CD4-positive, alpha-beta T cell treated with Interleukin-17A for 4 hours (primary cell): ENCODE measurements at regions not wholly inside any gene's neighbourhood (a gene's known extent, or its start where the extent isn't known, plus 50 kb on each side); places are given as distances from the start of the nearest gene placed in this dataset.

ENCODE experiments used
- DNase-seq: peaks from one replicate; pipeline ENCODE4 v3.0.0-alpha.2; 2020; ENCODE audit warnings: mixed read lengths

- DNase-seq = no peak
These were observed 572.6 kb upstream of the KLF12 start for GRCh38 chr13:74706801-74707200.

GRCh38 chr13:74705438-74705837 lies 571.2 kb upstream of the KLF12 start:
- DNase-seq = no peak

- no peak for DNase-seq
These were observed 569.7 kb upstream of the KLF12 start for GRCh38 chr13:74703855-74704387.

GRCh38 chr13:74696148-74696922 lies 562.1 kb upstream of the KLF12 start:
- no peak for DNase-seq

DNA sequence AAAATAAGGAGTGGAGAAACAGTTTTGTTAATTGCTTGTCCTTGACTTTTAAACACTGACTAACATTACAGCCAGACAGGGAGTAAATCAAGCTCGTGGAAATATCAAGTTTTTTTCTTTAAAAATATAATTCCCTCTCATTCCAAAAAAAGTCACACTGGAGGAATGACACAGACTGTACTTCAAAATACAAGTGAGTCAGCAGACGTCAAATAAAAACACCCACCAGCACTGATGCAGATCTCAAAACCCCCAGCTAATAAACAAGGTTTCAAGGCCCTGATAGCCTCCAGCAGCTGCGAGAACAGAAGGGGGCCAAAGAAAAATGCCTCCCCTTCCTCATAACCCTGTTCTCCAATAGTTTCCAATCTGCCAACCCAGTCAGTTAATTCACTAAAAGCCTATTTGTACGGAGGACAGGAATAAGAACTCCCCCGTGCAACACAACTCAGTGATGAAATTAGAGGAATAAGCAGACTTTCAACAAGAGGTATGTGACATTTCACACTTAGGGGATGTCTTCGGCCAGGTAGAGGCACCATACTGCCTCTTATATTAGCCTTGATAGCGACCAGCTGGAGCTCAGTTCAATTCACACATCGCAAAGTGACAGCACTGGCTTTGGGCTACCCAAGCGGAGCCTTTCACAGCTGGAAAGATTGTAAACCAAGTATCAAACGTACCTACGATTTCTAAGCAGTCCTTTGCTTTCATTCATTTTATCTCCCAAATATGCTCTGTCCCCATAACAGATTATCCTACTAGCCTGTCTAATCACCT lies 561.0 kb upstream of the KLF12 start:
- DNase-seq = no peak

- DNase-seq = no peak
These were observed 553.4 kb upstream of the KLF12 start for GRCh38 chr13:74687442-74688182.

- DNase-seq = no peak
These were observed 549.2 kb upstream of the KLF12 start for GRCh38 chr13:74683411-74683810.

- no peak for DNase-seq
These were observed 548.5 kb upstream of the KLF12 start for GRCh38 chr13:74682746-74683145.

- no peak for DNase-seq
These were observed 547.7 kb upstream of the KLF12 start for GRCh38 chr13:74681891-74682290.

GRCh38 chr13:74678308-74678965 lies 544.2 kb upstream of the KLF12 start:
- no peak for DNase-seq

GRCh38 chr13:74675972-74676371 lies 541.8 kb upstream of the KLF12 start:
- no peak for DNase-seq

DNA sequence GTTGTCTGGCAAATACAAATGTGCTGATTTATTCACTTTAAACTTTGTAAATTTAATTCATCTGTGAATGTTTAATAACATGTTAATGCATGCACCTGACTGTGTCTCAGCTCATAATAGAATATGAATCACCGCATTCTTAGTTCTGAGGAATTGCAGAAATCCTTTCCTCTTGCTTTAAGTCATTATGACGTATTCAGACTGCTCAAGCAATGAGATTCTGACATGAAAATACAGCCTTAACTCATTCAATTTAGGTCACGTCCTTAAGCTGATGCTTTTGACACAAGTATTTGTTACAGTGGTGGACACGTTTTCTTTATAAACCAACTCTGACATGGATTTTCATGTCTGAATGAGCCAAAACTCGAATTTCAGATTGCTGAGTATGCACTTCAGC lies 541.0 kb upstream of the KLF12 start:
- DNase-seq = no peak

DNA sequence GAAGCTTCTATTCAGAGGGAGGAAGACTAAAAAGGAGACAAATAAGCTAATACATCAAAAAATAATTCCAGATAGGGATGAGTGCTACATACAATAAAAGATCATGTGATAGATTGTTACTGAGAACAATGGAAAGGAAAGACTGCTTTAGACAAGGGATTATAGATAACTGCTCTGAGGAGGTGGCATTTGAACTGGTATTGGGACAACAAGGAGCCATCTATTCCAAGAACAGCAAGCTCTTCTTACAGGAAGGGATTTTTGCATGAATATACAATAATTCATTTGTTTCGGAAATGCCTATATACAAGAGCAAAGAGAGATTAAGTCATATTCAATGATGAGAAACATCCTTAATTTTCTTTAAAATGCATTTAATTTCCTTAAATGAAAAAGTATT lies 540.5 kb upstream of the KLF12 start:
- DNase-seq = no peak

DNA sequence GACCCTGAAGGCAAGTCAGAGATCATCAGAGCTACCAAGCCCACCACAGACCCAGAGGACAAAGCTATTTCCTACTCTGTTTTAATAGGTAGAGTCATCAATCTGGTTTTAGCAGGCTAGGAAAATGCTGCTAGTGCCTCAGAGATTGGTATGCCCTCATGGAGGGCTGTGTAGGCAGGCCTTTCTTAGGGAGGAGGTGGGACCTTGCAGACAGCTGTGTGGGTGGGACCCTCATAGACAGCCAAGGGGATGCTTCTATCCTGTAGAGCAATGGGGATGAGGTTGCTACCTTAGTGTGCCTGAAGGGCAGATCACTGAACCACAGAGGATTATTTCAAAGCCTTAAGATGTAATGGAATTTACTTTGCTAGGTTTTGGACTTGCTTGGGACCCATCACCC lies 534.9 kb upstream of the KLF12 start:
- DNase-seq = no peak

- no peak for DNase-seq
These were observed 533.5 kb upstream of the KLF12 start for GRCh38 chr13:74667656-74668203.

DNA sequence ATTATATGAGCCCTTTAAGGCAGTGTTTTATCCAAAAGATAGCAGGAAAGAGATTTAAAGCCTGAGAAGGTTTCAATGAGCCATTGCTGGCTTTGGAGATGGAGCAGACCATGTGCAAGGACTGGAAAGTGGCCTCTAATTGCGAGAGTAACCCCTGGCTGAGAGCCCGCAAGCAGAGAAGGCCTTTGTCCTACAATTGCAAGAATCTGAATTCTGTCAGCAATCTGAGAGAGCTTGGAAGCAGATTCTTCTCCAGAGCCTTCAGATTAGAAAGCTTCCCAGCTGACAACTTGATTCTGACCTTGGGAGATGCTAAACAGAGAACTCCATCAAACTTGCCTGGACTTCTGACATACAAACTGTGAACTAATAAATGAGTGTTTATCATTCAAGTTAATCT lies 528.7 kb upstream of the KLF12 start:
- no peak for DNase-seq

GRCh38 chr13:74661851-74662250 lies 527.6 kb upstream of the KLF12 start:
- DNase-seq = no peak

DNA sequence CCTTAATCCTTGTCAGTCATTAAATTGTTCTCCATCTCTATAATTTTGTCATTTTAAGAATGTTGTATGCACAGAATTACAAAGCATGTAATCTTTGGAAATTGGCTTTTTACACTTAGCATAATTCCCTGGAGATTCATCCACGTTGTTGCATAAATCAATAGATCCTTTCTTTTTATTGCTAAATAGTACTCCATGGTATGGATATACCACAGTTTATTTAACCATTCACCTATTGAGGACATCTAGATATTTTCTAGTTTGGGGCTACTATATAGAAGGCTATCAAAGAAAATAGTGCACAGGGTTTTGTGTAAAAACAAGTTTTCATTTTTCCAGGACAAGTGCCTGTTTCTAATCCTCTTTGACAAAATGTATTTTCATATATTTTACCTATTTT lies 523.6 kb upstream of the KLF12 start:
- no peak for DNase-seq

DNA sequence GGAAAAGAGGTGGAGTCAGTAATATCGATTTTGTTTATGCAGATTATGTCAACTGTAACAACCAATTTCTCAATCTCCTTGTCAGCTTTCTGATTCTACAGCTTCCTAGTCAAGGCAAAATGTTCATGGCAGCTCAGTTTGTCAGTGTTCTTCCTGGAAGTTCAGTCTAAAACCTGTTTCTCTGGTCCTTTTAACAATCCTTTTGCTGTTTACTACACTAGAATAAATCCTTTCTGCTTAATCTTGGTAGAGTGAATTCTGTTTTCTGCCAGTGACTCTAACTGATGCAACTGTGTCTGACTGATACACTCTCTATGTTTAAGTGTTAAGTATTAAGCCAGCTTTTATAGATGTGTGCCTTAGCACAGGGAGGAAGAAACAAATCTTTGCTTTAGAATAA lies 516.9 kb upstream of the KLF12 start:
- DNase-seq = no peak

DNA sequence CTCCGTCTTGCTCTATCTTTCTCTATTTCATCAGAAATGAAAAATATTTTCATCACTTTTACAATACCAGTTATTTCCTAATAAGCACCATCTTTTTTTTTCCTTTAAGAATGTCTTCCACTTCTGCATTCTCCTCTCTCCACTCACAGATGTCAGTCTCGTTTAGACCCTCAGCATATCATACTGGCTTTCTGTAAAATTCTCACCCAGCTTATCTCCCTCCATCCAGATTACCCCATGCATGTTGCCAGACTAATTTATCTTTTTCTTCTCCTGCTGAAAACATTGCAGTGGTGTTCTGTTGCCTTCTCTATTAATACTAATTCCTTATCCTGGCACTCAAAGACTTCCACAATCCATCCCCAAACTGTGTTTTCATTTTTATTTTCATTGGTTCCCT lies 513.8 kb upstream of the KLF12 start:
- DNase-seq = no peak

GRCh38 chr13:74647211-74647610 lies 513.0 kb upstream of the KLF12 start:
- DNase-seq = no peak

- no peak for DNase-seq
These were observed 511.9 kb upstream of the KLF12 start for GRCh38 chr13:74646091-74646490.

DNA sequence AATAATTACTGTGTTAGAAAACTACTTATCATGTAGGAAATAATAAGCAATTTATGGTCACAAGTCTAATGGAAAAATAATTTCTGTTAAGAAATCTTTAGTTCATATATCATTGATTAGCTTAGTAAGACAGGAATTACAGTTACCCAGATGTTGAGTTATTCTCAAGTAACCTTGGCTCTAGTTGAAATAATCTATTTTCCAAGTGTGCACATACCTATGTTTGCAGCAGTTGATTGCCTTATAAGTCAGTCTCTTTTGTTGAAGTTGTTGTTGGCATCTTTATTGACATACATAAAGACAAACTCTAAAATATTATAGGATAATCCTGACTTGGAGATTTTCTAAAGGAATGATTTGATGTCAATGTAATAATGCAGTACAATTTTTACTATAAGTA lies 511.4 kb upstream of the KLF12 start:
- DNase-seq = no peak
